ENCODE measurements at regions not wholly inside any gene's neighbourhood (a gene's known extent, or its start where the extent isn't known, plus 50 kb on each side); places are given as distances from the start of the nearest gene placed in this dataset.
"Not testable (repeated sequence)": the region's sequence is repeated elsewhere in the genome, so short reads cannot be mapped to it uniquely, and the experiment has no call there.

- DNase-seq (ENCODE audit: low spot score): no peak
- no peak for TF ChIP-seq CTCF (IDR thresholded peaks at IDR 0.05)
These were observed 1804.3 kb upstream of the PCDH10 start for GRCh38 chr4:131344761-131345160.

DNA sequence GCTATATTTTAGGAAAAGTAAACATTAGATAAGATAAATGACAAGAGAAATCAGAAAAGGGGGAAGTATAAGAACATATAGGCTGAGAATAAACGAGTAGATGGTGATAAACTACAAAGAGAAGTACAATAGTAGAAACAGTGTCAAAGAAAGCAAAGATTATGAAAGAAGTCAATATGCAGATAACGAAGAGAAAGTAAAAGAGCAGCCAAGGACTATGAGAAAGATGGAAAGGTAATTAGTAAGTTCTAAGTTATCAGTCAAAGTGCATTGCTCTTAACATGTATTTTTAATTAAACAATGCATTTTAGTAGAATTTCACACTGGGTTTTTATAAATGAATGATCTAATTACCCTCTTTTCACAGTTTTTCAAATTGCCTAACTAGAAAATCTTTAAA, 1801.3 kb upstream of the PCDH10 start:
- Mint-ChIP-seq H3K4me3 (ENCODE audit: unreplicated experiment) (no peak overlapping the region), H3K27me3 (ENCODE audit: low read depth) (peaks cover 2% of the 10 kb centered on the region), H3K27ac (ENCODE audit: unreplicated experiment) (no peak overlapping the region), H3K36me3 (ENCODE audit: low read depth) (no peaks in the 10 kb centered on the region), H3K4me1 (ENCODE audit: low read depth) (no peaks in the 10 kb centered on the region), H3K9me3 (ENCODE audit: low read depth) (peaks cover 3% of the 10 kb centered on the region)
- no peak for DNase-seq (ENCODE audit: low spot score)
- TF ChIP-seq CTCF (IDR thresholded peaks at IDR 0.05): no peak

More at GRCh38 chr4:131344761-131345160, 1804.3 kb upstream of the PCDH10 start:
- H3K4me1 Mint-ChIP-seq (ENCODE audit: low read depth): peaks cover 4% of the 10 kb centered on the region
- H3K27me3 Mint-ChIP-seq (ENCODE audit: low read depth): peaks cover 2% of the 10 kb centered on the region
- no peak overlapping the region for H3K27ac Mint-ChIP-seq (ENCODE audit: unreplicated experiment)
- H3K36me3 Mint-ChIP-seq (ENCODE audit: low read depth): no peaks in the 10 kb centered on the region
- no peak overlapping the region for H3K4me3 Mint-ChIP-seq (ENCODE audit: unreplicated experiment)
- no peaks in the 10 kb centered on the region for H3K9me3 Mint-ChIP-seq (ENCODE audit: low read depth)

DNA sequence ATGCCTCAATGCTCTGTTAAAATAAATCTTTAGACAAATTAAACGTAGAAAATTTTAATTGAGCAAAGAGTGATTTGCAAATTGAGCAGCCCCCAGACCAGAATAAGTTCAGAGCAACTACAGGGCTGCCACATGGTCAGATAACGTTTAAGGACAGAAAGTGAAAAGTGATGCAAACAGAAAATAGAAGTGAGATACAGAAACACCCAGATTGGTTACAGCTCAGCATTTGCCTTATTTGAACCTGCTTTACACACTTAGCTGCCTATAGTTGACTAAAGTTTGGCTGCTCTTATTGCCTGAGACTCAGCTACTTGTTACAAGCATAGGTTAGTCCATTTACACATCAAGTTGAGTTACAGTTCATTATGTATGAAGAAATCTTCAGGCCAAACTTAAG, 1800.8 kb upstream of the PCDH10 start:
- no peak for TF ChIP-seq CTCF (IDR thresholded peaks at IDR 0.05)
- H3K36me3 Mint-ChIP-seq (ENCODE audit: low read depth): peaks cover under 1% of the 10 kb centered on the region
- no peak for DNase-seq (ENCODE audit: low spot score)
- peaks cover 5% of the 10 kb centered on the region for H3K9me3 Mint-ChIP-seq (ENCODE audit: low read depth)
- no peak overlapping the region for H3K27ac Mint-ChIP-seq (ENCODE audit: unreplicated experiment)
- H3K27me3 Mint-ChIP-seq (ENCODE audit: low read depth): peaks cover 2% of the 10 kb centered on the region
- no peak overlapping the region for H3K4me3 Mint-ChIP-seq (ENCODE audit: unreplicated experiment)
- H3K4me1 Mint-ChIP-seq (ENCODE audit: low read depth): no peaks in the 10 kb centered on the region

- DNase-seq (ENCODE audit: low spot score); H3K27me3 Mint-ChIP-seq (ENCODE audit: low read depth); H3K9me3 Mint-ChIP-seq (ENCODE audit: low read depth); H3K36me3 Mint-ChIP-seq (ENCODE audit: low read depth); H3K27ac Mint-ChIP-seq (ENCODE audit: unreplicated experiment); H3K4me3 Mint-ChIP-seq (ENCODE audit: unreplicated experiment); H3K4me1 Mint-ChIP-seq (ENCODE audit: low read depth): not testable (repeated sequence)
These were observed 1796.7 kb upstream of the PCDH10 start for GRCh38 chr4:131352371-131352770.

DNA sequence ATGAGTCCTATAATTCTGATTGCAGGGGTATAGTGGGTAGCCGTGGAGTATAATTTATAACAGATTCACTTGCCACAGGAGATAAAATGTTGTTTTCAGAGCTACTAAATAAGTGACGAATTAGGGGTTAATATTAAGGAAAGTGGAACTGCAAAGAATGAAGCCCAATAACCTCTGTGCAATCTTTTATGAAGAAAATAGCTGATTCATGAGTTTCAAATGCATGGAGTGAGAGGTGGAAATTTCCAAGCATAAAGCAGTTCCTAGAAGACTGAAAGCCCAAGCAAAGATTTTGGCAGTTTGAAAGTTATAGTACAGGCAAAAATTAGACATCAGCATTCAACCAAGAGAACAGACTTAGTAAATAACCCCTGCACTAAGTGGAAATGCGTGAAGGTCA, 1782.4 kb upstream of the PCDH10 start:
- Mint-ChIP-seq H3K36me3 (ENCODE audit: low read depth) (no peaks in the 10 kb centered on the region), H3K9me3 (ENCODE audit: low read depth) (no peaks in the 10 kb centered on the region), H3K4me3 (ENCODE audit: unreplicated experiment) (no peak overlapping the region)

More for the DNA sequence above, 1782.4 kb upstream of the PCDH10 start:
- TF ChIP-seq CTCF (IDR thresholded peaks at IDR 0.05): no peak
- Mint-ChIP-seq H3K27ac (ENCODE audit: unreplicated experiment) (no peak overlapping the region), H3K27me3 (ENCODE audit: low read depth) (no peaks in the 10 kb centered on the region), H3K4me1 (ENCODE audit: low read depth) (no peaks in the 10 kb centered on the region)
- DNase-seq (ENCODE audit: low spot score): no peak

Data from chondrocyte (in vitro differentiated cells).